ENCODE measurements at regions not wholly inside any gene's neighbourhood (a gene's known extent, or its start where the extent isn't known, plus 50 kb on each side); places are given as distances from the start of the nearest gene placed in this dataset.
A peak's percentile ranks its signal among the peaks of the same experiment; 100 is the strongest.
"Not testable (repeated sequence)": the region's sequence is repeated elsewhere in the genome, so short reads cannot be mapped to it uniquely, and the experiment has no call there.

DNA sequence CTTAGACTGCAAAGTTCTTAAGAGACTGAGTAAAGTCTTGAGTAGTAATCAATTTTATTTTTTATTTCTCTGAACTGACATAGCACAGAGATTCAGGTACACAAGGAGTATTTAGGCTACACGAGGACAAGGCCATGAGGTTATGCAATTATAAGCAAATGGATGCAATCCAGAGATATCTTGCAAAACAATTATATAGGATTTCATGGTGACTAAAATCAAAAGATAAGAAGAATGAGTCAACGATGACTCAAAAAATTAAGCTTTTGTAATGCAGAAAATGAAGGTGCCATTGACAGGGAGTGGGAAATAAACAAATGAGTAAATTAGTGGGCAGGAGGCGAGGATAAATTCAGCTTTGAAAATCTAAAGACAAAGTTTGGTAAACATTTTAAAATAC is 66.7 kb upstream of the MYO3A start:
- DNase-seq (ENCODE audit: low read depth) = no peak

DNA sequence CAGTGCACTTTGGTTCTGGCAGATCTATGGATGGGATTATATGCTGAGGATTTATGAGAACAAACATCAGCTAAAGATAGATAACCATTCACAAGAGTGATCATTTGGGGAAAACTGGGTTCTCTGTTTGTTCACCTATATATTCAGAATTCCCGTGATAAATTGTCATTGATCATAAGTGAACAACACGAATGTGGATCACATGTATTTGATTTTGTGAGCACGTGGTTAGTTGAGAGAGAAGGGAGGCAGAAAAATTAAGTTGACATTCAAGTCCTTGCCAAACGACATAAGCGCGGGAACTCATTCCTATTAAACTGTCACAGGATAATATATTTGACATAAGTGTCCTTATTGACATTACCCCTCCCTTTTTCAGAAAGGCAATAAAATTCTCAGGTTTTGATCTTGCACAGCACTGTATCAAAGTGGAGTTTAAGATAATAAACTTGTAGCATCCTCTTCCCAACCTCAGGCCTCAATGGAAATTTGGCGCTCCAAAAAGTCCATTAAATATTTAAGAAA is 64.9 kb upstream of the MYO3A start:
- no peak for DNase-seq (ENCODE audit: low read depth)

DNA sequence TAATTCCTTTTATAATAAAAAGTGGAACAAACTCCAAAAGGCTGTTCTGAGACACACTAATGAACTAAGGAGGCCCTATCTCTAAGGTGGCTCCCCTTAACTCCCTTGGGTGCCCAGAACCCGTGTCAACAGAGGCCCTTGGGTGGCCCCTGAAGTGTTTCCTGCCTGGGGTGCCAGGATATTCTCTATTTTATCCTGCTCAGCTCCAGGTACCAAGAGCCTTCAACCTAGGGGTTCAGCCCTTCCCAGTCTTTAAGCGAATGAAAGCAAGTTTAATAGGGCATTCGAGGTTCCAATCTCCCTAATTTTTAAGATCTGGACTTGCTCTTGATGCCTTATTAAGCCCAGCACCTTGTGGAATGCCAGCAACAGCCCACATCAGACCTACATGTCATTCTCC is 64.4 kb upstream of the MYO3A start:
- DNase-seq (ENCODE audit: low read depth) = no peak

DNA sequence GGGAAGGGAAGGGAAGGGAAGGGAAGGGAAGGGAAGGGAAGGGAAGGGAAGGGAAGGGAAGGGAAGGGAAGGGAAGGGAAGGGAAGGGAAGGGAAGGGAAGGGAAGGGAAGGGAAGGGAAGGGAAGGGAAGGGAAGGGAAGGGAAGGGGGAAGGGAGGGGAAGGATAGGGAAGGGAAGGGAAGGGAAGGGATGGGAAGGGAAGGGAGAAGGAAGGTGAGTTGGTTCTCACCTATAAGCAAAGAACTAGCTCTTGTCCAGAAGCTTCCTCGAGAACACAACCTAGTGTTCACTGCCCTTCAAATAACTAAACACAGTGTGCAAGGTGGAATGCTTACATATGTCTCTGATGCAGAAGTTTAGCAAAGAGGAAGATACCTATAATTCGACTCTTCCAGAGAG is 59.6 kb upstream of the MYO3A start:
- DNase-seq (ENCODE audit: low read depth) = not testable (repeated sequence)

DNA sequence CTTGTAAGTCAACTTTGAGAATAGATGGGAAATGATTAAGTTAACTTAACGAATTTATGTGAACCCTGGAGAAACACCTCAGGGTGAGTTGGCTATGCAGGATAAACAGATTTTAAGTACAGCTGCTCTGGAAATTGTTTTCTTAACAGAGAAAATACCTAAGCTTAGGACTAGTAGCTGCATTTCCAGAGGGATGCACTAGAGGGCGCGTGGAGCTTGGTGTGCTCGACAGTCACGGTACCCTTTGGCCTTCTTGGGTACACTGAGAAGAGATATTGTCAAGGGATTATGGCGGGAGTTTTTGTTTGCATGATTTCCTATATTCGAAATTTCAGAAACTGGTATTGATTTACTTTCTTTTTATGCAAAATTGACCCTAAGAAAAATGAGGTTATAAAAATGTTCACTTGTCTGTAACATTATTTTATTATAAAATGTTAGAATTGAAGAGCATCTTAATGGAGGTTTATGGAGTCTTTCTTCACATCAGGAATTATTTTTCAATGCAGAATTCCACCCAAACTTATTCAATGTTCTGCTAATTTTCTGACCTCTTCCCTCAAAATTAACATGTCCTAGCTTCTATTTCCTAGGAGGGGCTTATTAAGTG is 58.4 kb upstream of the MYO3A start:
- peak; percentile 24 for DNase-seq (ENCODE audit: low read depth)

DNA sequence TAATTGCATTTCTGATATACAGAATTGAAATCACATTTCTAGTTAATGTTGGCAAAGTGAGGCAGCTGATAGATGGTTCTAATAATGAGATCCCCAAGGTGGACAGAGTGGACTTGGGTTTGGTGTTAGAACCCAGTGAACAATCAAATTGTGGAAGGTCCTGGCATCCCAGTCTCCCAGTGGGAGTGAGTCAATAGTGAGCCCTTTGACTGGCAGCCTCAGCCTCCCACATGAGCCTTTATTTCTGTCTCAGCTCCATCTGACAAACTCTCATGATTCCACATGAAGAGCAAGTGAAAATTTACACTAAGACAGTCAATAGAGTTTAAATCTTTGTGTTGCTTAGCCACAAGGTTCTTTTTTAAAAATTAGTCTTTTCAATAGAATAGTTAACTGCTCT is 56.7 kb upstream of the MYO3A start:
- DNase-seq (ENCODE audit: low read depth) = no peak
